Gastroesophageal sphincter (tissue), 3 donors: ENCODE measurements at regions not wholly inside any gene's neighbourhood (a gene's known extent, or its start where the extent isn't known, plus 50 kb on each side); places are given as distances from the start of the nearest gene placed in this dataset.

Source experiments
- CTCF ChIP-seq, 4 experiments: fragments of 200-600 bp in 2 of 4; fragments of 450-650 bp in 2 of 4; sonication (generic) in 1 of 4; IDR thresholded peaks; one replicate each; pipeline ENCODE4 v1.5.1; 2017 to 2019; ENCODE audit warnings: antibody characterized with exemption in 4 of 4, mild to moderate bottlenecking in 2 of 4, moderate library complexity in 2 of 4
- POLR2A ChIP-seq, 2 donors: fragments of 450-650 bp; IDR thresholded peaks; one replicate each; pipeline ENCODE4 v1.6.1; 2017; ENCODE audit warnings: antibody characterized with exemption in 2 of 2, mild to moderate bottlenecking in 2 of 2, moderate library complexity in 1 of 2
- POLR2AphosphoS5 ChIP-seq: sonication (generic); formaldehyde crosslinking; IDR thresholded peaks from one replicate; pipeline ENCODE4 v1.6.1; 2017; ENCODE audit warnings: antibody characterized with exemption

DNA sequence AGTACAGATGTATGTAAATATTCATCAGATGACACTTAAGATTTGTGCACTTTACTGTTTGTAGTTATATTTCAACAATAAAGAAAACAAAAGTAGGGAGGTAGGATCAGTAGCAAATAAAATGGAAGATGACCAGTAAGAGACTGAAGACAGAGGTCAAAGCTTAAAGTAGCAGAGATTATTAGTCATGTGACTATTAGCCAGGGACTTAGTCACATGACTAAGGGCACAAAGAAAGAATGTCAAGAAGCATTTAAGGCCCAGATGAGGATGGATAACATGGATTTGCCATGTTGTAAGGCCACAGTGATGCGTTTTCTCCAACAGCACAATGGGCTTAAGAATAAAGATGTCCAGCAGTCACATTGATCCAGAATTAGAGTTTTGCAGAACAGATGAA, 479.6 kb downstream of the BCOR start:
- TF ChIP-seq CTCF (IDR thresholded peaks at IDR 0.05) (no peak), POLR2AphosphoS5 (no peak), POLR2A (IDR thresholded peaks at IDR 0.05) (no peak)
